ENCODE measurements at regions not wholly inside any gene's neighbourhood (a gene's known extent, or its start where the extent isn't known, plus 50 kb on each side); places are given as distances from the start of the nearest gene placed in this dataset.

GRCh38 chr4:138034871-138035270, 207.3 kb downstream of the SLC7A11 start:
- TF ChIP-seq EZH2 (IDR thresholded peaks at IDR 0.05; ENCODE audit: insufficient read depth, poor library complexity, severe bottlenecking) (no peak), EZH2phosphoT487 (IDR thresholded peaks at IDR 0.05; ENCODE audit: insufficient read depth, low read depth) (no peak)

Data from GM23248 (cell line).